SK-N-SH (cell line): ENCODE measurements at regions not wholly inside any gene's neighbourhood (a gene's known extent, or its start where the extent isn't known, plus 50 kb on each side); places are given as distances from the start of the nearest gene placed in this dataset.

Experiments used
- CTCF ChIA-PET: fragments of 300-600, 350-600 bp; formaldehyde crosslinking; extraction: SDS; loops from one replicate; lab custom pipeline; 2021; lab: Yijun Ruan, JAX
- POLR2A ChIA-PET: fragments of 350-600 bp; sonication (Branson Sonifier 250); formaldehyde crosslinking; extraction: SDS; loops from one replicate; lab custom pipeline; 2020; ENCODE audit warnings: antibody characterized with exemption, inconsistent platforms; lab: Yijun Ruan, JAX
- DNase-seq: peaks from one replicate; pipeline ENCODE4 v3.0.0; 2012
- H2AFZ ChIP-seq: fragments of 200-600 bp; sonication (generic); 2 replicates; pipeline ENCODE4 v1.8.1; 2016; ENCODE audit warnings: antibody characterized with exemption, mild to moderate bottlenecking, low read depth
- H3F3A ChIP-seq: fragments of 200-600 bp; sonication (generic); replicated peaks from 2 replicates; pipeline ENCODE3; 2016; ENCODE audit warnings: antibody characterized with exemption, mild to moderate bottlenecking; ENCODE audit not compliant: insufficient read depth
- H3K27ac ChIP-seq, 2 experiments: fragments of 200-500 bp in 1 of 2; fragments of 200-600 bp in 1 of 2; sonication (Bioruptor generic) in 1 of 2; sonication (generic), shearing (Covaris generic) in 1 of 2; 2 replicates each; pipeline versions ENCODE4 v1.5.1 to v1.6.1; 2014 to 2016; ENCODE audit warnings: low read depth in 2 of 2, inconsistent platforms in 1 of 2, low read length in 1 of 2, mild to moderate bottlenecking in 1 of 2, mixed read lengths in 1 of 2
- H3K27me3 ChIP-seq: fragments of 200-600 bp; sonication (generic), shearing (Covaris generic); 2 replicates; pipeline ENCODE4 v1.6.1; 2016; ENCODE audit warnings: mixed run types; ENCODE audit not compliant: insufficient read depth
- H3K36me3 ChIP-seq, 2 experiments: fragments of 200-500 bp in 1 of 2; fragments of 200-600 bp in 1 of 2; sonication (Bioruptor generic) in 1 of 2; sonication (generic) in 1 of 2; replicated peaks in 1 of 2; 2 replicates each; pipeline versions ENCODE3 to v1.5.1; 2014 to 2016; ENCODE audit warnings: low read length in 1 of 2, mild to moderate bottlenecking in 1 of 2; ENCODE audit not compliant: insufficient read depth in 2 of 2, control insufficient read depth in 1 of 2
- H3K4me1 ChIP-seq, 2 experiments: fragments of 200-500 bp in 1 of 2; fragments of 200-600 bp in 1 of 2; sonication (Bioruptor generic) in 1 of 2; sonication (generic), shearing (Covaris generic) in 1 of 2; 2 replicates each; pipeline versions ENCODE4 v1.5.1 to v1.6.1; 2014 to 2016; ENCODE audit warnings: low read depth in 1 of 2, low read length in 1 of 2, mixed run types in 1 of 2; ENCODE audit not compliant: insufficient read depth in 2 of 2, control insufficient read depth in 1 of 2
- H3K4me2 ChIP-seq: fragments of 200-600 bp; sonication (generic), shearing (Covaris generic); 2 replicates; pipeline ENCODE4 v1.6.1; 2017; ENCODE audit warnings: mixed run types
- H3K4me3 ChIP-seq, 2 experiments: fragments of 200-500 bp in 1 of 2; fragments of 200-600 bp in 1 of 2; sonication (Bioruptor generic) in 1 of 2; sonication (generic), shearing (Covaris generic) in 1 of 2; 2 replicates each; pipeline versions ENCODE4 v1.5.1 to v1.8.1; 2014 to 2016; ENCODE audit warnings: low read depth in 2 of 2, inconsistent platforms in 1 of 2, low read length in 1 of 2, mild to moderate bottlenecking in 1 of 2, mixed read lengths in 1 of 2, moderate library complexity in 1 of 2
- H3K79me2 ChIP-seq: fragments of 200-600 bp; sonication (generic); 2 replicates; pipeline ENCODE4 v1.8.1; 2017; ENCODE audit warnings: mild to moderate bottlenecking; ENCODE audit not compliant: insufficient read depth
- H3K9ac ChIP-seq: fragments of 200-600 bp; sonication (generic); 2 replicates; pipeline ENCODE4 v1.6.1; 2017; ENCODE audit warnings: mixed run types
- H3K9me2 ChIP-seq: fragments of 200-600 bp; sonication (generic); 2 replicates; pipeline ENCODE4 v1.6.1; 2017; ENCODE audit warnings: mixed run types
- H3K9me3 ChIP-seq: fragments of 200-600 bp; sonication (generic); 2 replicates; pipeline ENCODE4 v1.6.1; 2017; ENCODE audit warnings: mixed run types, mild to moderate bottlenecking, moderate library complexity
- H4K20me1 ChIP-seq: fragments of 200-600 bp; sonication (generic); 2 replicates; pipeline ENCODE4 v1.6.1; 2017; ENCODE audit warnings: mild to moderate bottlenecking, mixed run types; ENCODE audit not compliant: insufficient read depth
- CHD2 ChIP-seq: fragments of 150-350 bp; IDR thresholded peaks from 2 replicates; pipeline ENCODE4 v1.6.1; 2018; ENCODE audit warnings: low read length; ENCODE audit not compliant: partially characterized antibody
- CTCF ChIP-seq: fragments of 200-600 bp; sonication (generic); IDR thresholded peaks from 2 replicates; pipeline ENCODE4 v1.6.1; 2017; ENCODE audit warnings: antibody characterized with exemption, mild to moderate bottlenecking, moderate library complexity
- FOSL2 ChIP-seq: IDR thresholded peaks from 2 replicates; pipeline ENCODE4 v1.4.0; 2012; ENCODE audit warnings: low read depth, mild to moderate bottlenecking, moderate library complexity, borderline replicate concordance
- FOXM1 ChIP-seq: IDR thresholded peaks from 2 replicates; pipeline ENCODE4 v1.4.0; 2012; ENCODE audit warnings: low read depth, mild to moderate bottlenecking
- JUND ChIP-seq: IDR thresholded peaks from 2 replicates; pipeline ENCODE4 v1.4.0; 2012
- MAX ChIP-seq: IDR thresholded peaks from 2 replicates; pipeline ENCODE4 v1.4.0; 2012; ENCODE audit warnings: low read depth
- MXI1 ChIP-seq: IDR thresholded peaks from 2 replicates; pipeline ENCODE4 v1.6.1; 2012; ENCODE audit warnings: mild to moderate bottlenecking, low read depth, low read length, improper control_type of control experiment
- NFIC ChIP-seq: IDR thresholded peaks from 2 replicates; pipeline ENCODE4 v1.4.0; 2012; ENCODE audit warnings: borderline replicate concordance
- NRF1 ChIP-seq: IDR thresholded peaks from 2 replicates; pipeline ENCODE4 v1.6.1; 2012; ENCODE audit warnings: low read depth, mild to moderate bottlenecking, low read length
- PBX3 ChIP-seq: IDR thresholded peaks from 2 replicates; pipeline ENCODE4; 2012
- POLR2AphosphoS5 ChIP-seq: IDR thresholded peaks from 2 replicates; pipeline ENCODE4 v1.6.1; 2012; ENCODE audit warnings: low read depth, low read length
- RAD21 ChIP-seq: IDR thresholded peaks from 2 replicates; pipeline ENCODE4 v1.6.1; 2012; ENCODE audit warnings: mild to moderate bottlenecking, low read length
- RCOR1 ChIP-seq: fragments of 150-350 bp; IDR thresholded peaks from 2 replicates; pipeline ENCODE4 v1.6.1; 2017; ENCODE audit warnings: antibody characterized with exemption, low read length
- RFX5 ChIP-seq: IDR thresholded peaks from 2 replicates; pipeline ENCODE4 v1.6.1; 2012; ENCODE audit warnings: mild to moderate bottlenecking, improper control_type of control experiment, low read length
- SIN3A ChIP-seq: IDR thresholded peaks from 2 replicates; pipeline ENCODE4 v1.6.1; 2012; ENCODE audit warnings: low read depth, mild to moderate bottlenecking, low read length, moderate library complexity, borderline replicate concordance
- SMC3 ChIP-seq: IDR thresholded peaks from 2 replicates; pipeline ENCODE4 v1.6.1; 2012; ENCODE audit warnings: low read depth, low read length, improper control_type of control experiment
- TCF12 ChIP-seq: IDR thresholded peaks from 2 replicates; pipeline ENCODE4 v1.4.0; 2012
- USF1 ChIP-seq: IDR thresholded peaks from 2 replicates; pipeline ENCODE4 v1.4.0; 2012; ENCODE audit warnings: low read depth, borderline replicate concordance
- USF2 ChIP-seq: fragments of 150-350 bp; IDR thresholded peaks from 2 replicates; pipeline ENCODE4 v1.6.1; 2017; ENCODE audit warnings: antibody characterized with exemption, low read length, low read depth, borderline replicate concordance

- H3K27ac ChIP-seq: no peak overlapping the region
- no peaks in the 10 kb centered on the region for H3K79me2 ChIP-seq
- peaks cover 3 to 7% of the 10 kb centered on the region in 2 experiments; a peak in 2 of 4 replicates for H3K4me1 ChIP-seq
- POLR2A ChIA-PET: no interaction called here
- H3F3A ChIP-seq: no peaks in the 10 kb centered on the region
- H3K9ac ChIP-seq: no peak overlapping the region
- H2AFZ ChIP-seq: no peak overlapping the region
- no peaks in the 10 kb centered on the region for H3K9me2 ChIP-seq
- no peak for DNase-seq
- no peaks in the 10 kb centered on the region for H4K20me1 ChIP-seq
- H3K9me3 ChIP-seq: no peaks in the 10 kb centered on the region
- no peak overlapping the region for H3K4me3 ChIP-seq
- CTCF ChIA-PET: no interaction called here
- H3K36me3 ChIP-seq: no peaks in the 10 kb centered on the region
- TF ChIP-seq POLR2AphosphoS5: no peak
- no peak for TF ChIP-seq USF2
- TF ChIP-seq RCOR1: no peak
- TF ChIP-seq TCF12: no peak
- no peak for TF ChIP-seq SIN3A
- TF ChIP-seq SMC3: no peak
- no peak for TF ChIP-seq PBX3
- TF ChIP-seq CHD2: no peak
- TF ChIP-seq CTCF: no peak
- TF ChIP-seq MAX: no peak
- no peak for TF ChIP-seq FOXM1
- TF ChIP-seq FOSL2: no peak
- no peak for TF ChIP-seq RAD21
- TF ChIP-seq JUND: no peak
- no peak for TF ChIP-seq RFX5
- no peak for TF ChIP-seq USF1
- TF ChIP-seq NFIC: no peak
- TF ChIP-seq NRF1: no peak
- TF ChIP-seq MXI1: no peak
- H3K4me2 ChIP-seq: no peak overlapping the region
- H3K27me3 ChIP-seq: no peaks in the 10 kb centered on the region
These were observed 201.0 kb upstream of the STXBP5 start for GRCh38 chr6:147003186-147003585.
